ENCODE measurements at regions not wholly inside any gene's neighbourhood (a gene's known extent, or its start where the extent isn't known, plus 50 kb on each side); places are given as distances from the start of the nearest gene placed in this dataset.

- no peaks in the 10 kb centered on the region for H3K36me3 ChIP-seq (ENCODE audit: insufficient read depth, low read length)
- H3K9me3 ChIP-seq (ENCODE audit: low read length) = no peaks in the 10 kb centered on the region
- no peak for TF ChIP-seq CTCF (conservative IDR thresholded peaks at IDR 0.05; ENCODE audit: low read length)
- TF ChIP-seq EZH2phosphoT487 (IDR thresholded peaks at IDR 0.05; ENCODE audit: borderline replicate concordance, low read depth, low read length) = no peak
- POLR2A ChIA-PET = no interaction called here
- no TSS peak for BruUV-seq (replicated peaks)
- intact Hi-C loops (cut with micrococcal nuclease; ENCODE audit: unreplicated experiment) = no loop called here
- H3K9me2 ChIP-seq (ENCODE audit: insufficient read depth, low read length) = no peaks in the 10 kb centered on the region
- H2AFZ ChIP-seq (ENCODE audit: low read length) = no peak overlapping the region
- CTCF ChIA-PET (ENCODE audit: unreplicated experiment) = no interaction called here
- no peak overlapping the region for H3K4me3 ChIP-seq (ENCODE audit: low read depth, low read length, poor library complexity, severe bottlenecking)
- no peaks in the 10 kb centered on the region for H3K4me1 ChIP-seq (ENCODE audit: insufficient read depth, low read length, poor library complexity, severe bottlenecking)
- no peak overlapping the region for H3K4me2 ChIP-seq (ENCODE audit: low read length)
- no peaks in the 10 kb centered on the region for H3K79me2 ChIP-seq (ENCODE audit: insufficient read depth, low read depth, low read length)
- H3K27ac ChIP-seq (ENCODE audit: low read depth, low read length, poor library complexity, severe bottlenecking) = no peak overlapping the region
- DNase-seq (ENCODE audit: low spot score) = no peak
- no peaks in the 10 kb centered on the region for H4K20me1 ChIP-seq (ENCODE audit: insufficient read depth, low read length)
These were observed 1548.2 kb upstream of the CELF4 start for GRCh38 chr18:39113790-39114189.

GRCh38 chr18:39105104-39105503, 1539.5 kb upstream of the CELF4 start:
- no peak overlapping the region for H3K27ac ChIP-seq (ENCODE audit: low read depth, low read length, poor library complexity, severe bottlenecking)
- TF ChIP-seq EZH2phosphoT487 (IDR thresholded peaks at IDR 0.05; ENCODE audit: borderline replicate concordance, low read depth, low read length) = no peak
- TF ChIP-seq CTCF (conservative IDR thresholded peaks at IDR 0.05; ENCODE audit: low read length) = no peak
- H3K9me2 ChIP-seq (ENCODE audit: insufficient read depth, low read length) = no peaks in the 10 kb centered on the region
- no peaks in the 10 kb centered on the region for H3K9me3 ChIP-seq (ENCODE audit: low read length)
- H3K4me2 ChIP-seq (ENCODE audit: low read length) = no peak overlapping the region
- no peak for DNase-seq (ENCODE audit: low spot score)
- intact Hi-C loops (cut with micrococcal nuclease; ENCODE audit: unreplicated experiment) = no loop called here
- H3K4me1 ChIP-seq (ENCODE audit: insufficient read depth, low read length, poor library complexity, severe bottlenecking) = no peaks in the 10 kb centered on the region
- H3K79me2 ChIP-seq (ENCODE audit: insufficient read depth, low read depth, low read length) = no peaks in the 10 kb centered on the region
- ChIA-PET CTCF (ENCODE audit: unreplicated experiment) (no interaction called here), POLR2A (no interaction called here)
- BruUV-seq (replicated peaks) = no TSS peak
- H4K20me1 ChIP-seq (ENCODE audit: insufficient read depth, low read length) = no peaks in the 10 kb centered on the region
- H3K36me3 ChIP-seq (ENCODE audit: insufficient read depth, low read length) = no peaks in the 10 kb centered on the region
- H3K4me3 ChIP-seq (ENCODE audit: low read depth, low read length, poor library complexity, severe bottlenecking) = no peak overlapping the region
- H2AFZ ChIP-seq (ENCODE audit: low read length) = no peak overlapping the region

- TF ChIP-seq EZH2phosphoT487 (IDR thresholded peaks at IDR 0.05; ENCODE audit: borderline replicate concordance, low read depth, low read length) (no peak), CTCF (conservative IDR thresholded peaks at IDR 0.05; ENCODE audit: low read length) (no peak)
- Histone ChIP-seq H3K4me2 (ENCODE audit: low read length) (no peak overlapping the region), H3K79me2 (ENCODE audit: insufficient read depth, low read depth, low read length) (no peaks in the 10 kb centered on the region), H2AFZ (ENCODE audit: low read length) (no peak overlapping the region), H3K27ac (ENCODE audit: low read depth, low read length, poor library complexity, severe bottlenecking) (no peak overlapping the region), H3K9me2 (ENCODE audit: insufficient read depth, low read length) (no peaks in the 10 kb centered on the region), H3K9me3 (ENCODE audit: low read length) (no peaks in the 10 kb centered on the region), H3K4me3 (ENCODE audit: low read depth, low read length, poor library complexity, severe bottlenecking) (no peak overlapping the region), H4K20me1 (ENCODE audit: insufficient read depth, low read length) (no peaks in the 10 kb centered on the region), H3K4me1 (ENCODE audit: insufficient read depth, low read length, poor library complexity, severe bottlenecking) (no peaks in the 10 kb centered on the region), H3K36me3 (ENCODE audit: insufficient read depth, low read length) (no peaks in the 10 kb centered on the region)
- intact Hi-C loops (cut with micrococcal nuclease; ENCODE audit: unreplicated experiment) = no loop called here
- CTCF ChIA-PET (ENCODE audit: unreplicated experiment) = no interaction called here
- DNase-seq (ENCODE audit: low spot score) = no peak
- no TSS peak for BruUV-seq (replicated peaks)
- POLR2A ChIA-PET = no interaction called here
These were observed 1507.4 kb upstream of the CELF4 start for GRCh38 chr18:39072970-39073369.
